ENCODE measurements at regions not wholly inside any gene's neighbourhood (a gene's known extent, or its start where the extent isn't known, plus 50 kb on each side); places are given as distances from the start of the nearest gene placed in this dataset.

DNA sequence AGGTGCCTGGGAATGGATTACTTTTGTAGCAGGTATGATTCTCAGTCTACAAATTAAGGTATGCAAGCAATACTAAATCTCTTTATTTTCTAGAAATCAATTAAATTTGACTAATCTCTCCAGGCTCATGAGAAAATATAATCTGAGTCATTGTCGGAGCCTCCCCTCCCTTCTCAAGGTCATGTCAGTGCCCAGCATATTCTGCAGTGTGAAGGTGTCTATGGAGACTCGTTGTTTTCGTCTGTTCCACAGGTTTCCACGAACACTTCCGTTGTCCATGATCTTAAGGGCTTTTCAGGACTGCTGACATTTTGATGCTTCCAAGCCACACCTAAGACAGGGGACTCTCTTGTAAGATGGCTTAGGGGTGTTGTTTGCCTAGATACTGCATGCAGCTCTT is 56.6 kb upstream of the SCOC start:
- DNase-seq = no peak

DNA sequence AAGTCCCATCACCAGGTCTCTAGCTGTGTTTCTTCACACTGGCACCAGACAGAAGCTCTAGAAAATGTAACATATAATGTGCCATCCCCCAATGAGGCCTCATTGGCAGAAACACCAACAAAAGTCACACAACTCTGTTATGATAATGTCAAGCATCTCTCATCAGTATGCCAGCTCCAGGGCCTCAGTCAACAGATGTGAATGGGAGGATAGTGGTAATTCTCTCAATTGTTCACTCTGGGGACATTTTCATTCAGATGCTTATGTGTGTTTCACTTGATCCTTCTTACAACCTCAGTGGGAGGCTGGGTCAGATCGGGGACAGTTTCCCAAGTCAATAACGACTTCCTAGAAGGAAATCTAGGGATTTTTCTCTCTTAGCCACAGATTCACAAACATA is 57.5 kb upstream of the SCOC start:
- no peak for DNase-seq

DNA sequence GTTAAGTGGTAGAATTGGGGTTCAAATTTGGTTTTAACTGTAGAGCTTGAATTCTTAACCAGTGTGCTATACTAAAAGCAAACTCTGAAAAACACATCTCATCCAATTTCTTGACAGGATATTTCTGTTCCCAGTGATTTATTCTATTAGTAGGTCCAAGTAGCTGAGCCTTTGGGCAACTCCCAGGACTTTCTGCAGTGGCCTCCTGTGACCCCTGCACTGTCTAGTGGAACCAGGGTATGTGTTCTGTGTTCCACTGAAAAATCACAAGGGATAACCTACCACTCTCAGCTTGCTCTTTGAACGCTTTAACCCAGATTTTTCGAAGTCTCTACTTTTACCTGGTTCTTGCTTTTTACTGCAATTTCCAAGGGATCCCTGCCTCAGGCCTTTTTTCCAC is 58.0 kb upstream of the SCOC start:
- DNase-seq = no peak

DNA sequence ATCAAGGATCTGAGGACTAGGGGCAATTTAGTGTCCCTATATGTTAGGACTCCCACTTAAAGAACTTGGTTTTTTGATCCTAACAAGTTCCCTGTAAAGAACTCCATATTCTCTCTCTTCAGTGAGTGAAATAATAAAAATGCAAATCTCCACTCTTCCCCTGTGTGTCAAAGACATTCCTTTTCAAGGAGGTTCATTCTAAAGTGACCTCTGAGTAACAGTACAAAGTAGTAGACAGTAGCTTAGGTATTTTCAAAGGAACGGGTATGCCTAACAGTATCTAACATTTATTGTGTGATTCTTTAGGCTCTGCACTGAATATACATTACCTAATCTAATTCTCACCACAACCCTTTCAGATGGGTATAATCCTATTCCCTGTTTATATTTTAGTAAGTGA is 58.4 kb upstream of the SCOC start:
- DNase-seq = no peak

DNA sequence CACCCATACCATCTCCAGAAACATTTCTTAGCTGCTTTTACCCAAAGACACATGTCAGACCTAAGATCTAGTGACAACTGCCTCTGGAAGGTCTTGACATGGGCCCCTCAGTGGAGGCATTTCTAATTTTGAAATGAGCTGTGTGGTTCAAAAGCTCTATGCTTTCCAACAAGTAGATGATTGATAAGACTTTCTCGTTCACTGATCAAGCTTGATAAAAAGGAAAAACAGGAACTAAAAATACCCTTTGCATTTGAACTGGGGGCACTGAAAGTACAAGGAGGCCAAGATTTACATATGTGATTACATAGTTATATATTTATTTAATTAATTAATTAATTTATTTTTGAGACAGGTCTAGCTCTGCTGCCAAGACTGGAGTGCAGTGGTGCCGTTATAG is 61.3 kb upstream of the SCOC start:
- no peak for DNase-seq

DNA sequence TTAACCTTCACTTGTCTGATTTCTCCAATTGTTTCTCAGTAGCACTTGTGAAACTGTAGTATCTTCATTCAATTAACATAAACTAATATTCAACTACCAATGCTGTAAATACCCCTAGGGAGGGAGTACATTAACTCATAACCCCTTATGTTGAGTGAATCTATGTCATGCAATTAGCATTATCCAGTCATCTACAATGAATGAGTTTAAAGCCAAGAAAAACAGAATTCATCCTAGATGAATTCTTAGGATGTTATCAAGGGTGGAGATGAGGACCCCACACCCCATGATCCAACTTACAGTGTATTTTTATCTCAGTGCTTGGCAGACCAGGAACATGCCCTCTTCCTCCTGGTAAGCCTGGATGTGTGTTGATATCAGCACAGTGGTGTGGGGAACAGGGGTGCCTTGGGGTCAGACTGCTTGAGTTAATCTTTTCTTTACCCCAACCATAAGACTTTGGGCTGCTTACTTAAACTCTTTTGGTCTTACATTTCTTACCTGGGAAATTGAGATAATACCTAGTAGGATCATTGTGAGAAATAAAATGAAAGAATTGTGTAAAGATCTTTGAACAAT is 62.1 kb upstream of the SCOC start:
- peak; percentile 11 for DNase-seq

- DNase-seq = peak; percentile 61
Observed at GRCh38 chr4:140309124-140309870, 64.1 kb upstream of the SCOC start.

GRCh38 chr4:140308366-140309123 is 64.9 kb upstream of the SCOC start:
- peak; percentile 74 for DNase-seq

- no peak for DNase-seq
Observed at GRCh38 chr4:140305053-140305452, 68.4 kb upstream of the SCOC start.

- DNase-seq = no peak
Observed at GRCh38 chr4:140304346-140304745, 69.1 kb upstream of the SCOC start.

DNA sequence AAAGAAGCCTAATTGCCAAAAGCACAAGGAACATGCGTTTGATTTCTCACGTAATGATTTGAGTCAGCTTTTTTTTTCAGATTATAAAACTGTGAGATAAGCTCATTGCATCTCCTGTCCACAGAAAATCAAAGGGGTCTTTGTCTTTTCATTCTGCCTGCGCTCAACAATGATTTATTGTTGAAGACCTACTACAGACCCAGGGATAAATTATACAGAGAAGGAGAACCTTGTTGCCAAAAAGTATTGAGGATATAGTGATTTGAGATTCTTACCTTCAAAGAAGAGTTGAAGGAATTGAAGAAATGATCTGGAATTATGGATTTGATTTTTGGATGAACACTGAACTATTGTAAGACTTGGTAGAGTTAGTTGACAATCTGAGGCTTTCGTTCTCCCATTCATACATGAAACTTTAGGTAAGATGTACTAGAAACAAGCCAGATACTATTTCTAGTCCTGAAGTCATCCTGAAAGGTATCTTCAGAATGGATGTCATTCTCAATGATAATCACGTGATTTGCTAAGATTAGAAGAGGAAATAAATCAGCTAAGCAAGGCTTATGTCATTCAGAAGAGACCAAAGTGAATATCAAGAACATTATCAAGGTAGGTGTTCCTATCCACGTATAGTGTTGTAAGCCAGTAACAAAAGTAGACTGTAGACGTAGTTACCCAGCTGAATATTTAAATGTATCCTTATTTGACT is 71.1 kb upstream of the SCOC start:
- no peak for DNase-seq

- DNase-seq = peak; percentile 75
Observed at GRCh38 chr4:140300271-140300970, 73.0 kb upstream of the SCOC start.

- no peak for DNase-seq
Observed at GRCh38 chr4:140298001-140298400, 75.4 kb upstream of the SCOC start.

DNA sequence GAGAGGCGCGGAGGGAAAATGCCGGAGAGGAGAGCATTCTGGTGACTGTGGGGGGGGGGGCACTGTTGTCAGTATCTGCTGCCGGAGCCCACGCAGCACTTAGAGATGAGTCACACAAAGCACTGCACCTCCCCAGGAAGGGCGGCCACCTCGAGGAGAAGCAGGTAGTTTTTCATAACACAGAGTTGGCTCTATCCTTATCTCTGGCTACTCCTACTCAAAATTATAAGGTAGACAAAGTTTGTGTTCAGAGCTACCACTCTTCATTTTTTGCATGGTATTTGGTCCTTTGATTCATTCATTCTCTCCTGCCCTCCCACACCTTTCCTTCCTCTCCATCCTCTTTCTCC is 76.2 kb upstream of the SCOC start:
- no peak for DNase-seq

DNA sequence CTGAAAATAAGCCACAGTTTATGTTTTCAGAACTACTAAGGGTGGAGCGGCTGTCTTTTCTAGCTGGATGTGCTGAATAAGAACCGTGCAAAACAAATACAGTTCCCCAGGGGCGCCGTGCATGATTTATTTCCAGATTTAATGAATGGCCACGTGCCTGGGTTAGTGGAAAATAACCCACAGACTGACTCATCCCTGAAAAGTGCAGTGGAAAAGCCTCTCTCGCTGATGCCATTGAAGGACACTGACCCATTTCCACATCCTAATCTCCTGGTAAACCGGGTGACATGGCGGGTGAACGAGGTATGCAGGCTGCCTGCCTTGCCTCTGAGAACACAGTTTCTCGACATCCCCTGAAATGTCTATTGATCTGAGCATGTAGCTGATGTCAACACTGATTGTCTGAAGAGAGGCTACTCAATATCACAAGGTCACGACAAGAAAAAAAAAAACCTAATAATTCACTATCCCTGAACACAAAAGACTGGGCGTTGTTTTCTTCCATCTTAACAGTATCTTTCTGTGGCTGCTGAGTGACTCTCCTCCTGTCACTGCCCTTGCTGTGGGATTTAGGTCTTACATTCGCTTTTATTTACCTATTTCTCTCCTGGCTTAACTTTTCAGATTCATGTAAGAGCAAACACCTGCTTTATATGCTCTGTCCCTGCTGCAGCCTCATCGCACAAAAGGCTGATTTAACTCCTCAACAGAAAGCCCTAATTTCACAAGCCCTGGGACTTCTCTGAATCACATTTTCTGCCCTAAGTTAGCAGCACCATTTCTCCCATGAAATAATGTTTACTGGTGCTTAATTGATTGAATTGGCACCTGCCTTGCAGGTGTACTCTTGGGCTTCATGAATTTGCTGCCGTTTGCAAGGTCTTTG is 76.9 kb upstream of the SCOC start:
- peak; percentile 89 for DNase-seq

DNA sequence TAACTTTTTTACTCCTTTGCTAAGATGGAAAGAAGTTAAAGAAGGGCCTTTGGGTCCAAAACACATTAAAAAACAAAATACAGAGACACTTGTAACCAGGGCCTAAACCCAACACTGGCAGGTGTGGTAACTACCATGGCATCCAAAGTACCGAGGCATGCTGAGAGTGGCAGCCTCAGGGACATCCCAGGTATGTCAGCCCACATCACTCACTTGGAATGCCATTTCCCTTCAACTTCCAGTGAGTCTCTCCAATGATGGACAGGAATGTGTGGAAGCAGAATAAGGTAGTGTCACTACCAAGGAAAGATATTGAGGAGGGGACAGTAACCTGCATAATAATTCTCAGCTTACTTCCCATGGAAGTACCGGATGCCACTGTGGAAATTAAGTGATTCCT is 79.5 kb upstream of the SCOC start:
- no peak for DNase-seq

- no peak for DNase-seq
Observed at GRCh38 chr4:140291259-140291658, 82.2 kb upstream of the SCOC start.

- no peak for DNase-seq
Observed at GRCh38 chr4:140289486-140289885, 84.0 kb upstream of the SCOC start.

DNA sequence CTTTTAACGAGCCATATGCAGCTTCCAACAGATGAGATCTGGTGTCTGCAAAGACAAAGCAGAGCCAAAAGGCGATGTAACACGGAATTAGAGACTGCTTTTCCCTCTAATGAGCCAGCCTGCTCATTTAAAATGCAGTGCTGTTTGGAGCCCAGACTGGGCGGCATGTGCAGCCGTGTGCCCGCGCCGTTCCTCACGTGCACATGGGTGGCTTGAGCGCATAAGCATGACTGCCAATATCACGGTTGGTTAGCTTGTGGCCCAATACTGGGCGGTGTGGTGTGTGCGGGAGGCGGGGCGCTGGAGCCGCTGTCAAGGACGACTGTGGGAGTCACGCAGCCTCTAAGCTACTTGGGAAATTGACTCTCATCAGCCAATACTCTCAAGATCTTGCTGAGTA is 87.0 kb upstream of the SCOC start:
- no peak for DNase-seq

GRCh38 chr4:140284456-140284855 is 89.0 kb upstream of the SCOC start:
- DNase-seq = no peak

GRCh38 chr4:140281828-140282552 is 91.5 kb upstream of the SCOC start:
- no peak for DNase-seq

Measured in fibroblast of skin of right quadriceps (primary cell).